GM12892 (cell line): ENCODE measurements at regions not wholly inside any gene's neighbourhood (a gene's known extent, or its start where the extent isn't known, plus 50 kb on each side); places are given as distances from the start of the nearest gene placed in this dataset.

Experiments
- POLR2A ChIP-seq: IDR thresholded peaks from 2 replicates; pipeline ENCODE4 v1.6.1; 2011; ENCODE audit warnings: low read depth, low read length, control low read depth
- POLR2AphosphoS5 ChIP-seq: IDR thresholded peaks from 2 replicates; pipeline ENCODE4 v1.6.1; 2011; ENCODE audit warnings: low read depth, low read length, control low read depth
- TAF1 ChIP-seq: IDR thresholded peaks from 2 replicates; pipeline ENCODE4 v1.6.1; 2011; ENCODE audit warnings: low read depth, mild to moderate bottlenecking, control low read depth, low read length, borderline replicate concordance

DNA sequence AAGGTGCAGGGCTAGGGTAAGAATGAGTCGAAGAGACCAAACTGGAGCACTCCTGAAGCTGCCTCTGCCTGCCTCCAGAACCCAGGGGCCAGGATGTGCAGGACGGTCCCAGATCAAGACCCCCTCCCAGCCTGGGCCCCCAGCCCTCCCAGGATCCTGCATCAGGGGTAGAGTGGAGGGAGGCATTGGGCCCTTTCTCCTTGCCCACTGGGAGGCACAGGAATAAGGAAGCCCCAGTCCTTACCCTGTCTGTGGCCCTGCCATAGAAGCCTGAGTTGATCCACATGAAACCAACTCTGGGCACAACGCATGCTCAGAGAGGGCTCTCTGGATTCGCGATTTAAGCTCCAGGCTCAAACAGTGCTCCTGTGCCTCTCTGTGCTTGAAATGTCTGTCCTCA, 661.8 kb upstream of the B3GAT1 start:
- no peak for TF ChIP-seq POLR2AphosphoS5
- TF ChIP-seq POLR2A: no peak
- no peak for TF ChIP-seq TAF1
